ENCODE measurements at regions not wholly inside any gene's neighbourhood (a gene's known extent, or its start where the extent isn't known, plus 50 kb on each side); places are given as distances from the start of the nearest gene placed in this dataset.
"Not testable (repeated sequence)": the region's sequence is repeated elsewhere in the genome, so short reads cannot be mapped to it uniquely, and the experiment has no call there.

- TF ChIP-seq, protein P1, sequence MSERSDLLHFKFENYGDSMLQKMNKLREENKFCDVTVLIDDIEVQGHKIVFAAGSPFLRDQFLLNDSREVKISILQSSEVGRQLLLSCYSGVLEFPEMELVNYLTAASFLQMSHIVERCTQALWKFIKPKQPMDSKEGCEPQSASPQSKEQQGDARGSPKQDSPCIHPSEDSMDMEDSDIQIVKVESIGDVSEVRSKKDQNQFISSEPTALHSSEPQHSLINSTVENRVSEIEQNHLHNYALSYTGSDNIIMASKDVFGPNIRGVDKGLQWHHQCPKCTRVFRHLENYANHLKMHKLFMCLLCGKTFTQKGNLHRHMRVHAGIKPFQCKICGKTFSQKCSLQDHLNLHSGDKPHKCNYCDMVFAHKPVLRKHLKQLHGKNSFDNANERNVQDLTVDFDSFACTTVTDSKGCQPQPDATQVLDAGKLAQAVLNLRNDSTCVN (CRISPR knock-in tag; IDR thresholded peaks at IDR 0.05; ENCODE audit: borderline replicate concordance): peak; percentile 86
- peak; percentile 40; the same call in 1 of the 2 replicates for TF ChIP-seq CEBPB (IDR thresholded peaks at IDR 0.05; ENCODE audit: borderline replicate concordance, low read depth, low read length)
- TF ChIP-seq HNF4A (CRISPR knock-in tag; IDR thresholded peaks at IDR 0.05): peak; percentile 53
- peak; percentile 96 for TF ChIP-seq MIXL1 (CRISPR knock-in tag; IDR thresholded peaks at IDR 0.05)
Observed at GRCh38 chr5:21340233-21340632, 1352.2 kb upstream of the CDH18 start (continued).

DNA sequence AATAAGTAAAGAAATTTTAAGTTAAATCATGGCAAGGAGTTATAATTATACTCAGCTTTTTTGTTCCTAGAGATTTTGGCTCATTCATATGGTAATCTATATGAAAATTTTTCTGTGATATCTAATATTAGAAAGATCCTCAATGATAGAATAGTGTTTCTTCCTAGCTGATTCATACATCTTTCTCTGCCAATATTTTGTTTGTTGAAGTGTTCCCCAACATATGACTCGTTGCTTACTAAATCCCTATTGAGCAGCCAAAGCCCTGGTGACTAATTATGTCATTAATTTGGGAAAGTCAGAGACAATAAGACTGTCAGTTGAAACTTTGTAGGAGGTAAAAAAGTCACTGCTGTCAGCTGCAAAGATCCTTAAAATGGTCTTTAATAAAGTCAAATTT, 1348.5 kb upstream of the CDH18 start:
- H3K4me1 ChIP-seq (ENCODE audit: insufficient read depth, low read length); H3K79me2 ChIP-seq (ENCODE audit: insufficient read depth, low read length); CTCF ChIA-PET (ENCODE audit: low intra/inter-chr PET ratio, low total read pairs); H3K27me3 ChIP-seq (ENCODE audit: control insufficient read depth in 1 of 2, insufficient read depth in 2 of 2, low read length in 2 of 2); H3K4me3 ChIP-seq (replicated peaks in 1 of 3; ENCODE audit: insufficient read depth in 1 of 3, low read depth in 2 of 3, low read length in 3 of 3); POLR2A ChIA-PET; H3K4me2 ChIP-seq (ENCODE audit: low read depth, low read length); H2AFZ ChIP-seq (ENCODE audit: low read length); DNase-seq (ENCODE audit: low spot score); in situ Hi-C loops (cut with HindIII; ENCODE audit: extremely low pct_ligation_motif_present, low pct_unique_long_range_greater_than_20kb); H3K9me3 ChIP-seq (ENCODE audit: low read length); H3K36me3 ChIP-seq (replicated peaks in 1 of 2; ENCODE audit: control insufficient read depth in 1 of 2, insufficient read depth in 2 of 2, low read length in 2 of 2); H3K9ac ChIP-seq (ENCODE audit: insufficient read depth, low read depth, low read length); BruUV-seq (replicated peaks); intact Hi-C loops (cut with micrococcal nuclease; ENCODE audit: unreplicated experiment); FAIRE-seq; H4K20me1 ChIP-seq (ENCODE audit: insufficient read depth, low read length); H3K27ac ChIP-seq (ENCODE audit: extremely low read length, insufficient read depth, low read length); ATAC-seq: not testable (repeated sequence)
- WGBS (ENCODE audit: low lambda C conversion rate): 0% methylated on average over 1 of the region's 1 CpG

GRCh38 chr5:21315376-21315775, 1327.4 kb upstream of the CDH18 start:
- H3K79me2 ChIP-seq (ENCODE audit: insufficient read depth, low read length); intact Hi-C loops (cut with micrococcal nuclease; ENCODE audit: unreplicated experiment); H3K27ac ChIP-seq (ENCODE audit: extremely low read length, insufficient read depth, low read length); H3K4me1 ChIP-seq (ENCODE audit: insufficient read depth, low read length); H4K20me1 ChIP-seq (ENCODE audit: insufficient read depth, low read length); H3K9me3 ChIP-seq (ENCODE audit: low read length); H3K27me3 ChIP-seq (ENCODE audit: control insufficient read depth in 1 of 2, insufficient read depth in 2 of 2, low read length in 2 of 2); H3K9ac ChIP-seq (ENCODE audit: insufficient read depth, low read depth, low read length); FAIRE-seq; H3K4me3 ChIP-seq (replicated peaks in 1 of 3; ENCODE audit: insufficient read depth in 1 of 3, low read depth in 2 of 3, low read length in 3 of 3); H2AFZ ChIP-seq (ENCODE audit: low read length); ATAC-seq; H3K4me2 ChIP-seq (ENCODE audit: low read depth, low read length); BruUV-seq (replicated peaks); in situ Hi-C loops (cut with HindIII; ENCODE audit: extremely low pct_ligation_motif_present, low pct_unique_long_range_greater_than_20kb); POLR2A ChIA-PET; H3K36me3 ChIP-seq (replicated peaks in 1 of 2; ENCODE audit: control insufficient read depth in 1 of 2, insufficient read depth in 2 of 2, low read length in 2 of 2); CTCF ChIA-PET (ENCODE audit: low intra/inter-chr PET ratio, low total read pairs); DNase-seq (ENCODE audit: low spot score): not testable (repeated sequence)
- WGBS (ENCODE audit: low lambda C conversion rate): 37% methylated on average over 3 of the region's 3 CpGs

- ATAC-seq; in situ Hi-C loops (cut with HindIII; ENCODE audit: extremely low pct_ligation_motif_present, low pct_unique_long_range_greater_than_20kb); H3K9ac ChIP-seq (ENCODE audit: insufficient read depth, low read depth, low read length); H3K4me2 ChIP-seq (ENCODE audit: low read depth, low read length); H3K4me1 ChIP-seq (ENCODE audit: insufficient read depth, low read length); H3K79me2 ChIP-seq (ENCODE audit: insufficient read depth, low read length); H3K27me3 ChIP-seq (ENCODE audit: control insufficient read depth in 1 of 2, insufficient read depth in 2 of 2, low read length in 2 of 2); intact Hi-C loops (cut with micrococcal nuclease; ENCODE audit: unreplicated experiment); H3K9me3 ChIP-seq (ENCODE audit: low read length); DNase-seq (ENCODE audit: low spot score); H4K20me1 ChIP-seq (ENCODE audit: insufficient read depth, low read length); POLR2A ChIA-PET; CTCF ChIA-PET (ENCODE audit: low intra/inter-chr PET ratio, low total read pairs); FAIRE-seq; H3K36me3 ChIP-seq (replicated peaks in 1 of 2; ENCODE audit: control insufficient read depth in 1 of 2, insufficient read depth in 2 of 2, low read length in 2 of 2); BruUV-seq (replicated peaks); H3K4me3 ChIP-seq (replicated peaks in 1 of 3; ENCODE audit: insufficient read depth in 1 of 3, low read depth in 2 of 3, low read length in 3 of 3); H2AFZ ChIP-seq (ENCODE audit: low read length); H3K27ac ChIP-seq (ENCODE audit: extremely low read length, insufficient read depth, low read length): not testable (repeated sequence)
Observed at GRCh38 chr5:21301205-21301604, 1313.2 kb upstream of the CDH18 start.

DNA sequence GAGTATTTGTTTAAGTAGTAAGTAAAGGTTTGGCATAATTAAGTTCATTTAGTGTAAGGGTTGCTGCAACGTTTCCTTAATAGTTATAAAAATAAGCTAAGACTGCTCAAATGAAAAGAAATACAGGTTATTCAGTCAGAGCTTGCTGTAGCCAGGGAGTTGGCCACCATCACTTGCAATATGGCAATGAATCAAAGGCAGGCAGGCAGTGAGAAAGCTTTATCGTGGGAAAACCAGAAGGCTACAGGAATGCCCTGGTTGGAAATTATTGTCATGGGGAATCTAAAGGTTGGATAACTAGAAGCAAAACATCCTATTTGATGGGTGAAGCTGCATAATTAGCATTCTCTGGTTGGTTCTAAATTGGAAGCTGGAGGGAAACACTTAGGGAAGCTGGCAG, 1286.4 kb upstream of the CDH18 start:
- H2AFZ ChIP-seq (ENCODE audit: low read length); ATAC-seq; H3K4me2 ChIP-seq (ENCODE audit: low read depth, low read length); H3K4me3 ChIP-seq (replicated peaks in 1 of 3; ENCODE audit: insufficient read depth in 1 of 3, low read depth in 2 of 3, low read length in 3 of 3); H3K9me3 ChIP-seq (ENCODE audit: low read length); CTCF ChIA-PET (ENCODE audit: low intra/inter-chr PET ratio, low total read pairs); H3K79me2 ChIP-seq (ENCODE audit: insufficient read depth, low read length); DNase-seq (ENCODE audit: low spot score); H3K4me1 ChIP-seq (ENCODE audit: insufficient read depth, low read length); FAIRE-seq; intact Hi-C loops (cut with micrococcal nuclease; ENCODE audit: unreplicated experiment); POLR2A ChIA-PET; H3K27me3 ChIP-seq (ENCODE audit: control insufficient read depth in 1 of 2, insufficient read depth in 2 of 2, low read length in 2 of 2); H3K36me3 ChIP-seq (replicated peaks in 1 of 2; ENCODE audit: control insufficient read depth in 1 of 2, insufficient read depth in 2 of 2, low read length in 2 of 2); H4K20me1 ChIP-seq (ENCODE audit: insufficient read depth, low read length); H3K27ac ChIP-seq (ENCODE audit: extremely low read length, insufficient read depth, low read length); BruUV-seq (replicated peaks); H3K9ac ChIP-seq (ENCODE audit: insufficient read depth, low read depth, low read length); in situ Hi-C loops (cut with HindIII; ENCODE audit: extremely low pct_ligation_motif_present, low pct_unique_long_range_greater_than_20kb): not testable (repeated sequence)
- 25% methylated on average over 2 of the region's 2 CpGs for WGBS (ENCODE audit: low lambda C conversion rate)
